ENCODE measurements at regions not wholly inside any gene's neighbourhood (a gene's known extent, or its start where the extent isn't known, plus 50 kb on each side); places are given as distances from the start of the nearest gene placed in this dataset.

- no peak for DNase-seq (ENCODE audit: low read depth, low spot score)
Observed at GRCh38 chrX:39969099-39969818, 128.5 kb downstream of the BCOR start.

- DNase-seq (ENCODE audit: low read depth, low spot score), result no peak
Observed at GRCh38 chrX:39969819-39970504, 127.8 kb downstream of the BCOR start.

- no peak for DNase-seq (ENCODE audit: low read depth, low spot score)
Observed at GRCh38 chrX:39971760-39972159, 126.0 kb downstream of the BCOR start.

- no peak for DNase-seq (ENCODE audit: low read depth, low spot score)
Observed at GRCh38 chrX:39972340-39972739, 125.4 kb downstream of the BCOR start.

GRCh38 chrX:39973810-39974209, 123.9 kb downstream of the BCOR start:
- no peak for DNase-seq (ENCODE audit: low read depth, low spot score)

- DNase-seq (ENCODE audit: low read depth, low spot score), result no peak
Observed at GRCh38 chrX:39974270-39974669, 123.5 kb downstream of the BCOR start.

- DNase-seq (ENCODE audit: low read depth, low spot score), result no peak
Observed at GRCh38 chrX:39975101-39975925, 122.4 kb downstream of the BCOR start.

GRCh38 chrX:39981946-39982345, 115.8 kb downstream of the BCOR start:
- DNase-seq (ENCODE audit: low read depth, low spot score), result no peak

GRCh38 chrX:39982948-39983347, 114.8 kb downstream of the BCOR start:
- no peak for DNase-seq (ENCODE audit: low read depth, low spot score)

- no peak for DNase-seq (ENCODE audit: low read depth, low spot score)
Observed at GRCh38 chrX:39983715-39984114, 114.0 kb downstream of the BCOR start.

GRCh38 chrX:39984191-39984956, 113.4 kb downstream of the BCOR start:
- no peak for DNase-seq (ENCODE audit: low read depth, low spot score)

- DNase-seq (ENCODE audit: low read depth, low spot score), result no peak
Observed at GRCh38 chrX:39985071-39985470, 112.7 kb downstream of the BCOR start.

- no peak for DNase-seq (ENCODE audit: low read depth, low spot score)
Observed at GRCh38 chrX:39985551-39985950, 112.2 kb downstream of the BCOR start.

- no peak for DNase-seq (ENCODE audit: low read depth, low spot score)
Observed at GRCh38 chrX:39988496-39988895, 109.3 kb downstream of the BCOR start.

GRCh38 chrX:39990388-39990787, 107.4 kb downstream of the BCOR start:
- DNase-seq (ENCODE audit: low read depth, low spot score), result no peak

GRCh38 chrX:39992300-39992699, 105.5 kb downstream of the BCOR start:
- no peak for DNase-seq (ENCODE audit: low read depth, low spot score)

- no peak for DNase-seq (ENCODE audit: low read depth, low spot score)
Observed at GRCh38 chrX:39995457-39995856, 102.3 kb downstream of the BCOR start.

- DNase-seq (ENCODE audit: low read depth, low spot score), result no peak
Observed at GRCh38 chrX:39996536-39996935, 101.2 kb downstream of the BCOR start.

GRCh38 chrX:39998636-39999406, 98.9 kb downstream of the BCOR start:
- DNase-seq (ENCODE audit: low read depth, low spot score), result no peak
